Nephron (organoid): ENCODE measurements at regions not wholly inside any gene's neighbourhood (a gene's known extent, or its start where the extent isn't known, plus 50 kb on each side); places are given as distances from the start of the nearest gene placed in this dataset.

ENCODE experiments used
- H3K27ac Mint-ChIP-seq, 3 experiments: 2 replicates each; pipeline ENCODE4 v1.8.0; 2020; ENCODE audit warnings: mixed read lengths in 3 of 3, mild to moderate bottlenecking in 2 of 3, moderate library complexity in 1 of 3
- H3K27me3 Mint-ChIP-seq: 2 replicates; pipeline ENCODE4 v1.8.0; 2021; ENCODE audit warnings: low read depth, mild to moderate bottlenecking, moderate library complexity, mixed read lengths
- H3K36me3 Mint-ChIP-seq: 2 replicates; pipeline ENCODE4 v1.8.0; 2020; ENCODE audit warnings: low read depth, mixed read lengths
- H3K4me1 Mint-ChIP-seq: 2 replicates; pipeline ENCODE4 v1.8.0; 2020; ENCODE audit warnings: mixed read lengths
- H3K4me3 Mint-ChIP-seq, 3 experiments: 2 replicates each; pipeline ENCODE4 v1.8.0; 2020; ENCODE audit warnings: mild to moderate bottlenecking in 3 of 3, mixed read lengths in 3 of 3, moderate library complexity in 2 of 3
- H3K9me3 Mint-ChIP-seq: 2 replicates; pipeline ENCODE4 v1.8.0; 2020; ENCODE audit warnings: mixed read lengths
- CTCF ChIP-seq, 3 experiments: fragments of 200-600 bp; sonication (generic); IDR thresholded peaks; one replicate each; pipeline ENCODE4 v1.5.0; 2021; ENCODE audit warnings: antibody characterized with exemption in 3 of 3; ENCODE audit not compliant: unreplicated experiment in 3 of 3

- Mint-ChIP-seq H3K9me3 (no peaks in the 10 kb centered on the region), H3K4me1 (peaks cover 14% of the 10 kb centered on the region), H3K4me3 (no peak overlapping the region), H3K36me3 (no peaks in the 10 kb centered on the region), H3K27ac (peak overlapping the region in 1 of 3 experiments; percentile 23), H3K27me3 (peaks cover 8% of the 10 kb centered on the region)
- no peak for TF ChIP-seq CTCF (IDR thresholded peaks at IDR 0.05; ENCODE audit: unreplicated experiment in 3 of 3)
Observed at GRCh38 chr6:167746390-167746907, 80.3 kb upstream of the AFDN start.

- no peak overlapping the region for H3K4me3 Mint-ChIP-seq
- H3K4me1 Mint-ChIP-seq = peaks cover 14% of the 10 kb centered on the region
- peaks cover 8% of the 10 kb centered on the region for H3K27me3 Mint-ChIP-seq
- no peak for TF ChIP-seq CTCF (IDR thresholded peaks at IDR 0.05; ENCODE audit: unreplicated experiment in 3 of 3)
- H3K27ac Mint-ChIP-seq = peak overlapping the region in 1 of 3 experiments; percentile 23
- H3K36me3 Mint-ChIP-seq = no peaks in the 10 kb centered on the region
- H3K9me3 Mint-ChIP-seq = no peaks in the 10 kb centered on the region
Observed at GRCh38 chr6:167746975-167747374, 79.7 kb upstream of the AFDN start.

- TF ChIP-seq CTCF (IDR thresholded peaks at IDR 0.05; ENCODE audit: unreplicated experiment in 3 of 3) = no peak
- no peak overlapping the region for H3K4me3 Mint-ChIP-seq
- no peaks in the 10 kb centered on the region for H3K36me3 Mint-ChIP-seq
- no peak overlapping the region for H3K27ac Mint-ChIP-seq
- H3K9me3 Mint-ChIP-seq = no peaks in the 10 kb centered on the region
- H3K4me1 Mint-ChIP-seq = peaks cover 14% of the 10 kb centered on the region
- H3K27me3 Mint-ChIP-seq = peaks cover 8% of the 10 kb centered on the region
Observed at GRCh38 chr6:167747645-167748044, 79.1 kb upstream of the AFDN start.

- TF ChIP-seq CTCF (IDR thresholded peaks at IDR 0.05; ENCODE audit: unreplicated experiment in 3 of 3) = no peak
- no peaks in the 10 kb centered on the region for H3K36me3 Mint-ChIP-seq
- no peak overlapping the region for H3K4me3 Mint-ChIP-seq
- no peaks in the 10 kb centered on the region for H3K9me3 Mint-ChIP-seq
- H3K4me1 Mint-ChIP-seq = peaks cover 14% of the 10 kb centered on the region
- H3K27ac Mint-ChIP-seq = no peak overlapping the region
- H3K27me3 Mint-ChIP-seq = peaks cover 8% of the 10 kb centered on the region
Observed at GRCh38 chr6:167748046-167748445, 78.7 kb upstream of the AFDN start.

GRCh38 chr6:167748458-167749379 is 78.0 kb upstream of the AFDN start:
- Mint-ChIP-seq H3K36me3 (no peaks in the 10 kb centered on the region), H3K4me1 (peaks cover 17% of the 10 kb centered on the region), H3K27ac (peak overlapping the region in 1 of 3 experiments; percentile 52), H3K4me3 (no peak overlapping the region), H3K27me3 (peaks cover 8% of the 10 kb centered on the region), H3K9me3 (no peaks in the 10 kb centered on the region)
- TF ChIP-seq CTCF (IDR thresholded peaks at IDR 0.05; ENCODE audit: unreplicated experiment in 3 of 3) = no peak
